ENCODE measurements at regions not wholly inside any gene's neighbourhood (a gene's known extent, or its start where the extent isn't known, plus 50 kb on each side); places are given as distances from the start of the nearest gene placed in this dataset.

- ATAC-seq, result no peak
- no peak for TF ChIP-seq TOX (CRISPR knock-in tag; IDR thresholded peaks at IDR 0.05; ENCODE audit: borderline replicate concordance)
- TF ChIP-seq ZC3H10 (CRISPR knock-in tag; IDR thresholded peaks at IDR 0.05), result no peak
These were observed 350.9 kb downstream of the PREX1 start for GRCh38 chr20:48476854-48477253.

GRCh38 chr20:48474022-48474421, 353.8 kb downstream of the PREX1 start:
- TF ChIP-seq ZFP30 (CRISPR knock-in tag; IDR thresholded peaks at IDR 0.05) (no peak), TOX (CRISPR knock-in tag; IDR thresholded peaks at IDR 0.05; ENCODE audit: borderline replicate concordance) (no peak), POU6F1 (CRISPR knock-in tag; IDR thresholded peaks at IDR 0.05; ENCODE audit: borderline replicate concordance, low read depth) (no peak), RARB (CRISPR knock-in tag; IDR thresholded peaks at IDR 0.05) (no peak), ARNTL (CRISPR knock-in tag; IDR thresholded peaks at IDR 0.05; ENCODE audit: borderline replicate concordance, low read depth) (no peak), TCF4 (CRISPR knock-in tag; IDR thresholded peaks at IDR 0.05; ENCODE audit: borderline replicate concordance) (no peak), OSR1 (CRISPR knock-in tag; IDR thresholded peaks at IDR 0.05) (no peak), ZFP3 (CRISPR knock-in tag; IDR thresholded peaks at IDR 0.05) (no peak), TSHZ2 (CRISPR knock-in tag; IDR thresholded peaks at IDR 0.05) (no peak)
- no peak for ATAC-seq

- ATAC-seq, result no peak
- no peak for TF ChIP-seq CSDC2 (CRISPR knock-in tag; IDR thresholded peaks at IDR 0.05)
- no peak for TF ChIP-seq ARNTL (CRISPR knock-in tag; IDR thresholded peaks at IDR 0.05; ENCODE audit: borderline replicate concordance, low read depth)
- no peak for TF ChIP-seq ISL1 (CRISPR knock-in tag; IDR thresholded peaks at IDR 0.05)
- TF ChIP-seq ZNF70 (CRISPR knock-in tag; IDR thresholded peaks at IDR 0.05), result no peak
- TF ChIP-seq ESRRG (CRISPR knock-in tag; IDR thresholded peaks at IDR 0.05), result no peak
- no peak for TF ChIP-seq POU6F1 (CRISPR knock-in tag; IDR thresholded peaks at IDR 0.05; ENCODE audit: borderline replicate concordance, low read depth)
These were observed 355.9 kb downstream of the PREX1 start for GRCh38 chr20:48471759-48472408.

- no peak for ATAC-seq
- no peak for TF ChIP-seq TSHZ2 (CRISPR knock-in tag; IDR thresholded peaks at IDR 0.05)
- no peak for TF ChIP-seq ZNF565 (CRISPR knock-in tag; conservative IDR thresholded peaks at IDR 0.05; ENCODE audit: low read depth)
- TF ChIP-seq ZNF8 (CRISPR knock-in tag; IDR thresholded peaks at IDR 0.05), result no peak
- TF ChIP-seq PPARA (CRISPR knock-in tag; IDR thresholded peaks at IDR 0.05; ENCODE audit: borderline replicate concordance), result no peak
- no peak for TF ChIP-seq BACH2 (CRISPR knock-in tag; IDR thresholded peaks at IDR 0.05; ENCODE audit: borderline replicate concordance)
- no peak for TF ChIP-seq CSRNP3 (CRISPR knock-in tag; IDR thresholded peaks at IDR 0.05)
- no peak for TF ChIP-seq GLIS3 (CRISPR knock-in tag; IDR thresholded peaks at IDR 0.05)
- TF ChIP-seq PATZ1 (CRISPR knock-in tag; IDR thresholded peaks at IDR 0.05; ENCODE audit: borderline replicate concordance), result no peak
- no peak for TF ChIP-seq ZFP3 (CRISPR knock-in tag; IDR thresholded peaks at IDR 0.05)
- TF ChIP-seq CREB5 (CRISPR knock-in tag; IDR thresholded peaks at IDR 0.05; ENCODE audit: low read depth), result no peak
- TF ChIP-seq SNAI2 (CRISPR knock-in tag; IDR thresholded peaks at IDR 0.05), result no peak
- TF ChIP-seq RARB (CRISPR knock-in tag; IDR thresholded peaks at IDR 0.05), result no peak
- no peak for TF ChIP-seq ARNTL (CRISPR knock-in tag; IDR thresholded peaks at IDR 0.05; ENCODE audit: borderline replicate concordance, low read depth)
- no peak for TF ChIP-seq CSDC2 (CRISPR knock-in tag; IDR thresholded peaks at IDR 0.05)
These were observed 356.6 kb downstream of the PREX1 start for GRCh38 chr20:48471176-48471575.

All from SK-N-SH treated with all-trans-retinoic acid at 6 μM for 48 hours (cell line).